Hepatocyte (in vitro differentiated cells): ENCODE measurements at regions not wholly inside any gene's neighbourhood (a gene's known extent, or its start where the extent isn't known, plus 50 kb on each side); places are given as distances from the start of the nearest gene placed in this dataset.
"Not testable (repeated sequence)": the region's sequence is repeated elsewhere in the genome, so short reads cannot be mapped to it uniquely, and the experiment has no call there.

Experiments
- CTCF ChIP-seq: fragments of 200-600 bp; sonication (generic); IDR thresholded peaks from 2 replicates; pipeline ENCODE4 v1.5.1; 2016; ENCODE audit warnings: antibody characterized with exemption, mild to moderate bottlenecking; ENCODE audit not compliant: poor library complexity
- EZH2phosphoT487 ChIP-seq: fragments of 200-600 bp; sonication (generic); IDR thresholded peaks from one replicate; pipeline ENCODE4 v1.6.1; 2018; ENCODE audit warnings: antibody characterized with exemption, mild to moderate bottlenecking, low read depth, moderate library complexity; ENCODE audit not compliant: unreplicated experiment, severe bottlenecking

- not testable (repeated sequence) for TF ChIP-seq CTCF, EZH2phosphoT487
These were observed 88.9 kb upstream of the PLGLB2 start for GRCh38 chr2:87658976-87659375.
